H1 (cell line): ENCODE measurements at regions not wholly inside any gene's neighbourhood (a gene's known extent, or its start where the extent isn't known, plus 50 kb on each side); places are given as distances from the start of the nearest gene placed in this dataset.

Source experiments
- CHD2 ChIP-seq: IDR thresholded peaks from 2 replicates; pipeline ENCODE4 v1.6.1; 2012; ENCODE audit warnings: low read length, improper control_type of control experiment
- CTBP2 ChIP-seq: IDR thresholded peaks from 2 replicates; pipeline ENCODE4 v1.7.0; 2011; ENCODE audit warnings: borderline replicate concordance, mild to moderate bottlenecking, moderate library complexity, mixed read lengths, low read length; ENCODE audit not compliant: insufficient read depth, insufficient read length

- TF ChIP-seq CTBP2 (no peak), CHD2 (no peak)
These were observed 153.1 kb downstream of the GC start for GRCh38 chr4:71630803-71631202.
